Stimulated activated CD4-positive, alpha-beta T cell treated with anti-CD3 and anti-CD28 coated beads, Interleukin-4, amount 100 ng/mL, for 48 hours (primary cell): ENCODE measurements at regions not wholly inside any gene's neighbourhood (a gene's known extent, or its start where the extent isn't known, plus 50 kb on each side); places are given as distances from the start of the nearest gene placed in this dataset.

ENCODE experiments used
- DNase-seq, 2 donors: peaks; one replicate each; pipeline ENCODE4 v3.0.0-alpha.2; 2020; ENCODE audit warnings: low read depth in 2 of 2

DNA sequence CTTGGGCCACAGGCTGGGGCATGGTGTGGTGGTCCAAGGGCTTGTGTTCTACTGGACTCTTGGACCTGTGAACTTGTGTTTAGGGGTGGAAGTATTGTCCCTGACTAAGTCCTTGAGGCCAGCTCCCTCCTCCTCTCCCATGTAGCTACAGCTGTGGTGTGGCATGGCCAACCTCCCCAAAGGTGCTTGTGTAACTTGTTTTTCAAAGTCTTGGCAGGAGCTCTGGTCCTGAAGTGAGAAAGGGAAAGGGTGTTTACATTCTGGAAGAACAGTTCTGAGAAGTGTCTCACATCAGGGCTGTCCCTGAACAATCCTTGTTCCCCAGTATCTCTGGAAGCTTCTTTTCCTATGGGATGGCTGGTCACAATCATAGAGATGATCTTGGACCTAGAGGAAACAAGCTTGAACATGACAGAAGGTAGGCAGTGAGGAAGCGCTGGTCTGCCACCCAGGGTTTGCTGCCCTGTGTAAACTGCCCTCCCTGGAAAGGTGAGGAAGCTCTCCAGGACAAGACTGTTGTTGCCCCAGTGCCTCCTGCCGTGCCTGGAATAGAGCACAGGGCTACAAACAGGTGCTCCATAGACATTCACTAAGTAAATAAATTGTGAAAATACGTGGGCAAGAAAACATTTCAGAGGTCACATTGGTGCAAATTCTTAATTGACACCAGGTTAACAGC, 64.6 kb upstream of the KLF9 start:
- DNase-seq = no peak

DNA sequence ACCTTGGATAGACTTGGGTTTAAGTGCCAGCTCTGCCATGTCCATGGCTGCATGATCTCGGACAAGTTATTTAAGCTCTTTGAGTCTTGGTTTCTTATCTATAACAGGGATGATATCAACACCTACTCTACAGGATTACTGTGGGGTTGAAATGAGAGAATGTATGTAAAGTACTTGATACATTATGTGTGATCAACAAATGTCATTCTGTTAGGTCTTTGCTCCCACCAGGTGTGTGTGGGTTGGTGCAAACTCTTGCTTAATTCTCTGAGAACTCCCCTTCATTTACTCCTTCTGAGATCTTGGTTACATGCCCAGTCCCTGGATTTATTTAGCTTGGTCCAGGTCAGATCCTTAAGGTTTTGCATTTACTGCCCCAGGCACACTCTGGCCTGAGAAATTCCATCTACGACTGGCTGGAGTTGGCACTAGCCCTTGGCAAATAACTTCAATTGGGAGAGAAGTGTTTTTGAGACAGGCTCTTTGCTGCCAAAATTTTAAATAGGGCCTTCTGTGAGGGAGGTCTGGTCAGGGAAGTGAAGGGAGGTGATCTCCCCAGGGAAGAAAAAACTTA, 63.5 kb upstream of the KLF9 start:
- no peak for DNase-seq

DNA sequence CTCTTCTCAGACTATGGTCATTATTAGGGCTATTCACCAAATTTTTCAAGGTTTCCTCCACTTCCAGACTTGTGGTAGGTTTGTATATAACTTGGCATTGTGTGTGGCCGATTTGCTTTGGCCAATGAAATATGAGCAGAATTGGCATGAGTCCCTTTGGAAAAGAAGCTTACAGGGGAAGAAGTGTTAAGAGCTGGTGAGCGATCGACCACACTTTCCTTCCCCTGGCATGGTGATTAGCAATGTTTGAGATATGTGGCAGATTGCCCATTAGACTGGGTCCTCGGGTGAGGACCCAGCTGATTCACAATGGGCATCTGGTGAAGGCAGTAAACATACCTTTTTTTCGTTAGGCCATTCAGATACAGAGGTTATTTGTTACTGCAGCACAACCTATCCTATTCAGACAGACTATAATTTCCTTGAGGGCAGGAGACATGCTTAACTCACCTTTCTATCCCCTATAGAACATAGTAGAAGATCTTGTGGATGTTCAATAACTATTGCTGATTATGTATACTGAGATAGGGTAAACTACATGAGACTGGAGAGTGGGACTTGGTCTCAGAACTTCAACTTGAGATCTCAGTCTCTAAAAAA, 62.8 kb upstream of the KLF9 start:
- no peak for DNase-seq

DNA sequence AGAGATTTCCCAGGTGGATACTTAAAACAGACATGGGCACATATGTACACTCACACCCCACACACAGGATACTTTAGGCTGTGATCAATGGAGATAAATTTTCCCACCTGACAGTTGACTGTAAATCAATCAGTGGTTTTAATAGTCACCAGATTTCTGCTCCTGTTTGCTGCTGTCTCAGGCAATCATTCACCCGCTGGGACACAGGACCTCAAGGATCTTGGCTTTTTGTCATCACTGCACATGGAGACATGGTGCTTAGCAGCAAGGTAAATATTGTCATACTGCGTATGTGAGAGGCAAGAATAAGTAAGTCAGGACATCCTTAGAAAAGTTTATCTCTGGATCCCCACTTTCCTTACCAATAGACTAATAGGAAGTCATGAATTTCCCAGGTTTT, 60.8 kb upstream of the KLF9 start:
- no peak for DNase-seq

DNA sequence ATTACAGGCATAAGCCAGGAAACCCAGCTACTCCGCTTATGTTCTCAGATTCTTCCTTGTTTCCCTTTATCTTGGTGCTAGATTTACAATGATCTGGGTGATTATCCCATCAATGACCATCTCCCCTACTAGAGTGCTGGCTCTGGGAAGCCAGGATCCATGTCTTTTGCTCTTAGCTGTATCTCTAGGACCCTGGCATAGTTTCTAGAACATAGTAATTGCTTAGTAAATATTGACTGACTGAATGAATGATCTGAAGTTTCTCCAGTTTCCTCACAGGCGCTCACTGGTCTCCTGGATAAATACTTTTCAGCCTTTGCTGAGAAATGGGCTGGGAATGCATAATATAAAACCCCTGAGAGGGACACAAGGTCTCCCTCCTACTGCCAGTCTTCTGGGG, 60.0 kb upstream of the KLF9 start:
- DNase-seq = no peak

DNA sequence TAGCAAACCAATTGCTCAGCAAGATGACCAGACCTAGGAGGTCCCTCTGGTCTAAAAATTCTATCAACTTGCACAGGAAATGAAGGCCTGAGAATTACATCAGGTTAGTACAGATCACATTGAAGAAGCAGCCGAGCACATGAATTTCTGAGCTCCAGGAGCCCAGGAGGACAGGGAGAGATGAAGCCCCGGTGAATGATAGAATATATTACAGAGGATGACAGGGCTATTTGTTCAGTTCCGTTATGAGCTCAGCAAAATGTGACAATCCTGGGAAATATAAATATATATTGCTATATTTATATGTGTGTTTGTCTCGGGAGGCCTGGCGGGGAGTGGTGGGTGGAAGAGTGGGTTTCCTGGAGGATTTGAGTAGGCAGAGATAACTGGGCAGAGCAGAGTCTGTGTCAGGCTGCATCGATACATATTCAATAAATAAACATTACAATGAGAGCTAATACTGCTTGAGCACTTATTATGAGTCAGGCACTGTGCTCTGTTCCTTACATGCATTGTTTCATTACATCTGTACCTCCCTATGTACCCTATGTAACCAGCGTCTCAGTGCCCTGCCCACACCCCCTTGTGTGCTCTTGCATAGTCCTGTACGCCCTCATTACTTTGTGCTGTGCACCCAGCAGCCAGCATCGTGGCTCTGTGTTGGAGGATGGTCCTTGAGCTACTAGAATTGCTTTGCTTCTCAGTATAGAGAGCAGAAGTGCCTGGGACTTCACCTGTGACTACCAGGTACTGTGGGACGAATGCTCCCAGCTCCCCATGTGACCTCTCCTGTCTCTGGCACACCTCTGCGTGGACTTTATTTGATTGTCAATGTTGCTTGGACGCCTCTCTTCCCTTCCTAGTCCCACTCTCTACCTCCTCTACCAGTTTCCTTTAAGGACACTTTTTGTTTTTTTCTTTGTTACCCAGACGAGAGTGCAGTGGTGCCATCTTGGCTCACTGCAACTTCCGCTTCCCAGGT, 58.1 kb upstream of the KLF9 start:
- DNase-seq = no peak

DNA sequence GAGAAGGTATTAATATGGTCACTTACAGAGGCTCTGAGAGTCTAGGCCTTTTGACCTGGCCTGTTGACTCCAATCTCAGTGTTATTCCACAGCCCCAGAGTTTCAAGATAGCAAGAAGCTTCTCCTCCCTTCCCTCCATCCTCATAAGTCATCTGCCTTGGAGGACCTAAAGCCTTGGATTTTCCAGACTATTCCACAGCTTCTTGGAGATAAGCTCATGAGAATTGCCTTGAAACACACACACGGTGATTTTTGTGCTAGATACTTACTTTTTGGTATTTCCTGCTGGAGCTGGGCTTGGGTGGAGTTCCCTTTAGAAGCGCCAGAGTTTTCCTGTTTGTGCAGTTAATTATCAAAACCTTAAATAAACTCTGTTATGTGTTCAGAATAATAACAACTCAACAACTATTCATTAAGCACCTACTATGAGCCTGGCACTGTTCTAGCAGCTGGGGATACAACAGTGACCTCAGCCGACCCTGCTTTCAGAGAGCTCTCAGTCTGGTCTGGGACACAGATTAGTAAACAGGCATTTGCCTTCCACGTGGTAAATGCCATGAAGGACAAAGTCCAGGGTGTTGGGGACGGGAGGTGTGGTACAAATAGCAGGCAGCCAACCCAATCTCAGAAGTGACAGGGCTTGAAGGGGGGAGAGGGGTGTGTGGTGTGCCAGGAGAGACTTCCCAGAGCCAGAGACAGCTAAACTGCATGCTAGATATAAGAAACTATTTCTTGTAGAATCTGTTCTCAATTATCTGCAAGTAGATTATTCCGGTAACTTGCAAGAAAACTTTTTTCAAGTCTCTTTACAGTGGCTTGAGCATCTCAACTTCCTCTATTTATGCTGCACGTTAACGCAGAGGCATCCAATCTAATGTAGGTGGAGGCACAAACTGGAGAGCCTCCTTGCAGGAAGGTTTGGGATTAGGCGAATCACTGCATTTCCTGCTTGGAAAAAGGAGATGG, 55.9 kb upstream of the KLF9 start:
- no peak for DNase-seq

DNA sequence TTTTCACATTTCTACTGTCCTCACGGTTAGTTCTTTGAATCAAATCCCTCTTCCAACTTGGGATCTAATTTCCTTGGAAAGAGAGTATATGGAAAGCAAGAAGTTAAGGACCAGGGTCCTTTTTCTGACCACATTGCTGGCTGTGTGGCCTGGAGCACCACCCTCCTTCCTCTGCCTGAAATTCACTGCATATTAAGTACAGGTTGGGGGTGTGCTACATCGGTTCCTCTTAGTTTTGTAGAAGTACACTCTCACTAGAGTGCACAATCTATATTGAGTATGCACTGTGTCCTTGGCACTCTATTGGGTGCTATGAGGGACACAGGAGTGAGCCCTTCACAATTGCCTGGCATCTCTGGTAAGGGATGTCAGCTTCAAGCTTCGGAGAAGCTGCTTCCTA, 53.8 kb upstream of the KLF9 start:
- DNase-seq = no peak

DNA sequence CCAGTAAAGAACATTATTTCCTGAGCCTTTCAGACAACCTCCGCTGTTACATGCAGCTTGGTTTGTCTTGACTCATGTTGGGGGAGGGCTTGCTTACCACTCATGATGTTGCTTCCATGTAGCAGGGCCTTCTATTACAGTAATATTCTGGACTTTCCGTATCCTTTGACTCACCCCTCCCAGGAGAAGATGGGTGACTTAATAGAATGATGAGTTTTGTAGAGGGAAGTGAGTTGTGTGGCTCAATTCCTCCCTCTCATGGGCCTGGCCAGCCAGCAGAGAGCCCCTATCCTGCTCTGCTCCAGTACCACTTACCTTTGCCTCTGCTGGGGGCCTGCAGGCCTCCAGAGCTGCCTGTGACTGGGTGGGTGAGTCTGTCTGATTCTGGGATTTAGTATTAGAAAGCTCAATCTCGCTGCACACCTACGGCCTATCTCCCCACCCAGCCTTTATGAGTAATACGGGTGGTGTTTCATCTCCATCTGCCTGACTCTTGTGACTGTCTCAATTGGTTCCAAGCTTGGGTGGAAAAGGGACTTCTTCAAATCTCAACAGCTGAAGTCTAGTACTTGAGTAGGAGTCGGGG, 52.6 kb upstream of the KLF9 start:
- peak; percentile 32 to 37 for DNase-seq

DNA sequence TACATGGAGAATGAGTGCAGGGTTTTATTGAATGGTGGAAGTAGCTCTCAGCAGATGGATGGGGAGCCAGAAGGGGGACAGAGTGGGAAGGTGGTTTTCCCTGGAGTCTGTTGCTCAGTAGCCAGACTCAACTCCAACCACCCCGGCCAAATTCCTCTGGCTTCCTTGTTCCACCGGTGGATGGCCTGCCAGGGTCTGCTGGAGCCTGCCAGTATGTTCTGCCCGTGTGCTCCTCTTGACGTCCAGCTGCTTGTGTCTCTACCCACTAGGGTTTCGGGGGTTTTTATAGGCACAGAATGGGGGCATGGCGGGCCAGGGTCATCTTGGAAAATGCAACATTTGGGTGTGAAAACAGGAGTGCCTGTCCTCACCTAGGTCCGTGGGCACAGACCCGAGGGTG, 51.4 kb upstream of the KLF9 start:
- no peak for DNase-seq

DNA sequence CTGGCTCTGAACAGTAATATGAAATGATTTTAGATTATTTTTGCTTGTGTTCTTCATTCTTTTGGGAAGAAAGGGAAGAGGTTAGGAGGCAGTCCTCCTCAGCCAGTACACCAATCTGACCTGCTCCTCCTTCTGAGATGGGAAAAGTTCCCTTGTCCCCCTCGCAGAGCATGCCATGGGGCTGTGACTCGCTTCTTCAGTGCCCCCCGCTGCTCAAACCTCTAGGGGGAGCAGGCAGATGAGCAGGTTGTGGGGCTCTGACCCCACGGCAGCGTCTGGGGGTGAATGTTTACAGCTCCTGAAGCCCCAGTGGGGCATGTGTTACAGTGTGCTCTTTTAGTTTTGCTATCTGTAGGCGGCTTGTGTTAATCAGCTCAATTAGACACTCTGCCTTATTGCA, 50.9 kb upstream of the KLF9 start:
- no peak for DNase-seq
